PC-3 (cell line): ENCODE measurements at regions not wholly inside any gene's neighbourhood (a gene's known extent, or its start where the extent isn't known, plus 50 kb on each side); places are given as distances from the start of the nearest gene placed in this dataset.

Experiments
- ATAC-seq: fragments of 200-7000 bp; cut with Tn5 transposase; 2 replicates; pipeline ENCODE4 v1.9.1; 2020; ENCODE audit warnings: mild to moderate bottlenecking, moderate library complexity
- BruUV-seq: library from RNA; stranded (reverse); fragments of 400-500 nt; replicated peaks from 2 replicates; lab custom pipeline; 2021; lab: Mats Ljungman, UMichigan
- CTCF ChIA-PET: fragments of 300-600 bp; sonication (Branson Sonifier 250); formaldehyde crosslinking; loops from one replicate; lab custom pipeline; 2022; ENCODE audit warnings: antibody characterized with exemption; lab: Charles Lee
- POLR2A ChIA-PET: fragments of 300-600 bp; sonication (Branson Sonifier 250); formaldehyde crosslinking; loops from one replicate; lab custom pipeline; 2022; ENCODE audit warnings: antibody characterized with exemption; ENCODE audit not compliant: unreplicated experiment; lab: Charles Lee
- DNase-seq: peaks from one replicate; pipeline ENCODE4 v3.0.0-alpha.2; 2015
- H2AFZ ChIP-seq: fragments of 300-600 bp; sonication (generic); 2 replicates; pipeline ENCODE4 v1.6.0; 2016; ENCODE audit warnings: antibody characterized with exemption, low read length
- H3F3A ChIP-seq: fragments of 300-600 bp; sonication (generic); one replicate; pipeline ENCODE4 v1.6.0; 2017; ENCODE audit warnings: antibody characterized with exemption, low read length, control low read depth, mild to moderate bottlenecking; ENCODE audit not compliant: unreplicated experiment
- H3K27ac ChIP-seq: fragments of 300-600 bp; sonication (generic); 2 replicates; pipeline ENCODE4 v1.5.1; 2016; ENCODE audit warnings: mild to moderate bottlenecking, low read length
- H3K27me3 ChIP-seq: fragments of 300-600 bp; sonication (generic); 2 replicates; pipeline ENCODE4 v1.6.1; 2016; ENCODE audit warnings: low read length, mixed read lengths
- H3K36me3 ChIP-seq: fragments of 300-600 bp; sonication (generic); 2 replicates; pipeline ENCODE4 v1.6.1; 2016; ENCODE audit warnings: low read depth, mixed run types, low read length, mixed read lengths
- H3K4me1 ChIP-seq: fragments of 300-600 bp; sonication (generic); 2 replicates; pipeline ENCODE4 v1.5.1; 2016; ENCODE audit warnings: low read length; ENCODE audit not compliant: insufficient read depth
- H3K4me2 ChIP-seq: fragments of 300-600 bp; sonication (generic); 2 replicates; pipeline ENCODE4 v1.6.0; 2016; ENCODE audit warnings: low read length
- H3K4me3 ChIP-seq: fragments of 300-600 bp; sonication (generic); 2 replicates; pipeline ENCODE4 v1.5.1; 2016; ENCODE audit warnings: mild to moderate bottlenecking, low read length, mixed read lengths
- H3K79me2 ChIP-seq: fragments of 300-600 bp; sonication (generic); 2 replicates; pipeline ENCODE4 v1.6.1; 2017; ENCODE audit warnings: low read length, mixed read lengths
- H3K9ac ChIP-seq: fragments of 300-600 bp; sonication (generic); 2 replicates; pipeline ENCODE4 v1.6.0; 2016; ENCODE audit warnings: mild to moderate bottlenecking, low read length
- H3K9me2 ChIP-seq: fragments of 300-600 bp; sonication (generic); replicated peaks from 2 replicates; pipeline ENCODE4 v1.6.1; 2016; ENCODE audit warnings: mixed run types, low read length, mixed read lengths
- H3K9me3 ChIP-seq: fragments of 300-600 bp; sonication (generic); 2 replicates; pipeline ENCODE4 v1.6.1; 2016; ENCODE audit warnings: low read length, mixed read lengths
- H4K20me1 ChIP-seq: fragments of 300-600 bp; sonication (generic); 2 replicates; pipeline ENCODE4 v1.6.1; 2016; ENCODE audit warnings: low read length, mixed read lengths
- CTCF ChIP-seq: fragments of 300-600 bp; sonication (generic); conservative IDR thresholded peaks from 2 replicates; pipeline ENCODE4 v1.5.1; 2017; ENCODE audit warnings: antibody characterized with exemption, low read depth, mild to moderate bottlenecking, low read length
- EZH2 ChIP-seq: fragments of 300-600 bp; sonication (generic); IDR thresholded peaks from one replicate; pipeline ENCODE4 v1.6.1; 2017; ENCODE audit warnings: antibody characterized with exemption, mild to moderate bottlenecking, low read length; ENCODE audit not compliant: unreplicated experiment
- EZH2phosphoT487 ChIP-seq: fragments of 300-600 bp; sonication (generic); IDR thresholded peaks from 2 replicates; pipeline ENCODE4 v1.6.1; 2018; ENCODE audit warnings: mild to moderate bottlenecking, antibody characterized with exemption, low read length, borderline replicate concordance
- intact Hi-C: fragments of 100-400 bp; cut with micrococcal nuclease; formaldehyde crosslinking; loops from 2 replicates; pipeline ENCODE4 v1.9.0; 2023

- H3K79me2 ChIP-seq, result no peaks in the 10 kb centered on the region
- BruUV-seq, result no TSS peak
- no peak overlapping the region for H3K4me2 ChIP-seq
- H3K4me3 ChIP-seq, result no peak overlapping the region
- no peaks in the 10 kb centered on the region for H3K9me2 ChIP-seq
- H3K9me3 ChIP-seq, result no peaks in the 10 kb centered on the region
- no peaks in the 10 kb centered on the region for H3K27me3 ChIP-seq
- ChIA-PET POLR2A (no interaction called here), CTCF (no interaction called here)
- H3K4me1 ChIP-seq, result peaks cover 3% of the 10 kb centered on the region; the same call in 1 of the 2 replicates
- no peaks in the 10 kb centered on the region for H3K36me3 ChIP-seq
- H4K20me1 ChIP-seq, result no peaks in the 10 kb centered on the region
- ATAC-seq (no peak), DNase-seq (no peak)
- intact Hi-C loops, result no loop called here
- no peak overlapping the region for H3K9ac ChIP-seq
- no peaks in the 10 kb centered on the region for H3F3A ChIP-seq
- TF ChIP-seq EZH2phosphoT487 (no peak), EZH2 (no peak), CTCF (no peak)
- H2AFZ ChIP-seq, result no peak overlapping the region
- H3K27ac ChIP-seq, result no peak overlapping the region
Observed at GRCh38 chr10:28385748-28386502, 83.1 kb upstream of the MPP7 start.

GRCh38 chr10:28386503-28386868, 83.6 kb upstream of the MPP7 start:
- no peak overlapping the region for H3K27ac ChIP-seq
- no peak overlapping the region for H3K9ac ChIP-seq
- no peaks in the 10 kb centered on the region for H3K9me3 ChIP-seq
- POLR2A ChIA-PET, result no interaction called here
- no peaks in the 10 kb centered on the region for H3K27me3 ChIP-seq
- no peak overlapping the region for H3K4me2 ChIP-seq
- DNase-seq (no peak), ATAC-seq (no peak)
- no peaks in the 10 kb centered on the region for H3K36me3 ChIP-seq
- no peaks in the 10 kb centered on the region for H3F3A ChIP-seq
- H3K4me3 ChIP-seq, result no peak overlapping the region
- H3K9me2 ChIP-seq, result no peaks in the 10 kb centered on the region
- no peak for TF ChIP-seq CTCF
- TF ChIP-seq EZH2, result no peak
- no peak for TF ChIP-seq EZH2phosphoT487
- no peak overlapping the region for H2AFZ ChIP-seq
- no peaks in the 10 kb centered on the region for H3K79me2 ChIP-seq
- no TSS peak for BruUV-seq
- H4K20me1 ChIP-seq, result no peaks in the 10 kb centered on the region
- CTCF ChIA-PET, result no interaction called here
- peaks cover 3% of the 10 kb centered on the region; the same call in 1 of the 2 replicates for H3K4me1 ChIP-seq
- intact Hi-C loops, result no loop called here

- DNase-seq (no peak), ATAC-seq (no peak)
- H2AFZ ChIP-seq, result no peak overlapping the region
- intact Hi-C loops, result no loop called here
- TF ChIP-seq EZH2phosphoT487 (no peak), EZH2 (no peak), CTCF (no peak)
- ChIA-PET POLR2A (no interaction called here), CTCF (no interaction called here)
- H3K79me2 ChIP-seq, result no peaks in the 10 kb centered on the region
- H3K9me3 ChIP-seq, result no peaks in the 10 kb centered on the region
- H3K36me3 ChIP-seq, result no peaks in the 10 kb centered on the region
- H3F3A ChIP-seq, result no peaks in the 10 kb centered on the region
- H3K4me2 ChIP-seq, result no peak overlapping the region
- H3K27me3 ChIP-seq, result no peaks in the 10 kb centered on the region
- H4K20me1 ChIP-seq, result no peaks in the 10 kb centered on the region
- H3K4me3 ChIP-seq, result no peak overlapping the region
- no TSS peak for BruUV-seq
- H3K27ac ChIP-seq, result no peak overlapping the region
- H3K4me1 ChIP-seq, result peaks cover 3% of the 10 kb centered on the region; the same call in 1 of the 2 replicates
- no peak overlapping the region for H3K9ac ChIP-seq
- no peaks in the 10 kb centered on the region for H3K9me2 ChIP-seq
Observed at GRCh38 chr10:28387140-28387539, 84.3 kb upstream of the MPP7 start.
